ENCODE measurements at regions not wholly inside any gene's neighbourhood (a gene's known extent, or its start where the extent isn't known, plus 50 kb on each side); places are given as distances from the start of the nearest gene placed in this dataset.
"Not testable (repeated sequence)": the region's sequence is repeated elsewhere in the genome, so short reads cannot be mapped to it uniquely, and the experiment has no call there.

DNA sequence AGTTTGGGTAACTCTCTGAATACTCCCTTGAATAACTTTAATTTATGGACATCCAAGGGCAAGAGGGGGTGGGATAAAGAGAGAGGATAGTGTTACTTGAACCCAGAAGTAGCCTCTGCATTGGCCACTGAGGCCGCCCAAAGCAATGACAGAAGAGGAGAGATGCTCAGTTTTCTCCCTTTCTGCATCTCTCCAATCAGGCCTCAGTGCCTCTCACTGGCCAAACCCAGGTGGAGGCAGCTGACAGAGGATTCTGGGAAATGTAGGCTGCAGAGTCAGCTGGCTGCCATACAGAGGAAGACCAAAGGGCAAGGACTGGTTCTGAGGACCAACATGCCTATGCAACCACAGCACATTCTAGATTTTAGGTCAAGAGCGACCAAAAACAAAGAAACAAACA lies 719.4 kb downstream of the MAT2B start:
- no peak for DNase-seq

DNA sequence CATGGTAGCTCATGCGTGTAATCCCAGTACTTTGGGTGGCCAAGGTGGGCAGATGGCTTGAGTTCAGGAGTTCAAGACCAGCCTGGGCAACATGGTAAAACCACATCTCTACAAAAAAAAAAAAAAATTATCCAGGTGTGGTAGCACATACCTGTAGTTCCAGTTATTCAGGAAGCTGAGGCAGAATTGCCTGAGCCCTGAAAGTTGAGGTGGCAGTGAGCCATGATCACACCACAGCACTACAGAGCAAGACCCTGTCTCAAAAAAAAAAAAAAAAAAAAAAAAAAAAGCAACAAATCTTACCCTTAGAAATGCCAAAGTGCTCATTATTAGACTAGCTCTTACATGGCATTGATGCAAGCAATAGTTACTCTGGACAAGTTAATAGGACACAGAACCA lies 724.9 kb downstream of the MAT2B start:
- no peak for DNase-seq

DNA sequence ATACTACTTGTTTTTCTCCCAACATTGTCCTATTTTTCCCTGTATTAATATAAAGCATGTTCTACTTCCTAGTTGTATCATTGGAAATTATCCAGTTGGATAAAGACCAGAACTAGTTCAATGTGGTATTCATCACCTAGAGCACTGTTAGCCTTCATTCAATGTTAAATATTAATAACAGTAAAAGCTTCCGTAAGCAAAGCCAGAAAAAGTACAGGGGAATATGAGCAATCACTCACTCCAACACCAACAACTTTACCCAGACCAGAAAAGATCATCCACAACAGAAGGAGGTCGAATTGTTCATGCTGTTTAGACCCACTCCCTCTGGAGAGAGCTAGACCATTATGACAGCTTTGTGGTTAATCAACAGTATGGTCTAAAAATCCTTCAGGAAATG lies 728.4 kb downstream of the MAT2B start:
- DNase-seq, result no peak

DNA sequence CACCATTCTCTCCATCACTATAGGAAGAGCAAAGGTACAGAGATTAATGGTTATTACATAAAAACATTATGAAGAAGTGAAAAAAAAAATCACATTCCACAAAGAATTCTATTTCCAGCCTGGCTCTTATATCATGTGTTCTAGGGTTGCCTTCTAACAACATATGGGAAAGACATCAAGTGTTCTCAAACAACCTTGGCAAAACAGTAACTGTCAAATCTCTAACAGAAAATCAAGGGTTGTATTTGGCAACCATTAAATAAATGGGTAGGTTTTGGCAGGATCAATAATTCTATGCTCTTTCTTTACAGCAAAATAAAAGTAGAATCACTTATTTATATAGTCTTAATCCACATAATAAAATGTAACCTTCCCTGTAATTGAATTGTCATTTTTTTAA lies 728.9 kb downstream of the MAT2B start:
- no peak for DNase-seq

DNA sequence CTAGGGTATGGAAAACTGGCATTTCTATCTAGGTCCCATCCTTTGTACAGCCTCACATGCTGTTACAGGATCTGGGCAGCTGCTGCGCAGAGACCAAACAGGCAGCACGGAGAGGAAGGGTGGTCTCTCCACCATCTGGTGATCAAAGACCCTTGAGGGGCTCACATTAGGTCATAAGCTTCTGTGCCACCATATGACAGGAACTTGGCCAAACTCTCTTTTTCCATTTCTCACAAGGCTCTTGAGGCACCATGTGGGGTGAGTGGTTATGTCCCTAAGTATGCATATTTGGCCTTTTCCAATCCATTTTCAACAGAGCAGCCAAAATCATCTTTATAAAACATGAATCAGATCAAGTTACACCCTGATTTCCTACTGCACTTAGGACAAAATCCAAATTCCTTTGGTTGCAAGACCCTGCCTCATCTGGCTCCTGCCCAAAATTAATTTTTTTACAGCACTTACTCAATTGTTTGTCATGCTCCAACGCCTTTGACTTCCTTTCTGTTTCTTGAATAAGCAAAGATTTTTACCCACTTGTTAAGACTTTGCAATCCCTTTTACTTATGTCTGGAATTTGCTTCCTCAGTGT lies 730.0 kb downstream of the MAT2B start:
- DNase-seq, result no peak

DNA sequence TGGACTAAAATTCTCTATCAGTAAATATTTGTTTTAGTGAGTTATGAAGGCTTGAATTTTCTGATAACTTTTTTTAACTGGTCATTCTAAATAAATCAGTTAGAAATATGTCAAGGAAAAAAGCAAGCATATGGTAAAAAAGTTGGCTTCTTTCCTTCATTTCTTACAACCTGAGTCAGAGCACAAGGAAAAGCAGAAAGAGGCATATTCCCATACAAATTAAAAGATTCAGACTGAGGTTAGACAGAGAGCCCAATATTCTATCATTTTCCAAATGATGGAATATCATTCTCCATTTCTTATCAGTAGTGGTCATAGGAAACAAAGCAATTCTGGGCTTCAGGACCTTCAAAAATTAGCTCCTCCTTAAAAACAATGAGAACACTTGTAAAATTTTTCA lies 732.1 kb downstream of the MAT2B start:
- no peak for DNase-seq

DNA sequence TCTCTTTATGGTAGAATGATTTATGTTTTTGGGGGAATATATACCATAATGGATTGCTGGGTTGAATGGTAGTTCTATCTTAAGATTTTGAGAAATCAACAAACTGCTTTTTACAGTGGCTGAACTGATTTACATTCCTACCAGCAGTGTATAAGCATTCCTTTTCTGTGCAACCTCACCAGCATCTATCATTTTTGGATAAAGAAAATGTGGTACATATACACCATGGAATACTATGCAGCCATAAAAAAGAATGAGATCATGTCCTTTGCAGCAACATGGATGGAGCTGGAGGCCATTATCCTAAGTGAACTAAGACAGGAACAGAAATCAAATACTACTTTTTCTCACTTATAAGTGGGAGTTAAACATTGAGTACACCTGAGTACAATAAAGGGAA lies 746.4 kb downstream of the MAT2B start:
- not testable (repeated sequence) for DNase-seq

DNA sequence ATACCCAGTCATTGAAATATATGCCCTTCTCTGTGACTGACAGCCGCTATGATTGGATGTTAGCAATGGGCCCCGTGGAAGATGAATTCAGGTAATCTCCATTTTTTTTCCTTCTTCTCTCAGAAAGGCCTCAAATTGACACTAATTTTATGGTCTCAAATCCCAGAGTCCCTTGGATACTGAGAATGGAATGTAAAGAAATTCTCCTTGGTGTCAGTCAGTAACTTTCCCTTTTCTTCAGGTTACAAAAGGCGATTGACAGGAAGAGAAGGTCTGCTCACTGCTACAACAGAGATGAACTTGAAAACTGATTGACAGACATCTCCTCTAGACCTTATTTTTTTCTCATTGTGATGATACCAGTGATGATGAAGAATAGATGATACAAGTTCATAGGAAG lies 748.3 kb downstream of the MAT2B start:
- DNase-seq, result no peak

DNA sequence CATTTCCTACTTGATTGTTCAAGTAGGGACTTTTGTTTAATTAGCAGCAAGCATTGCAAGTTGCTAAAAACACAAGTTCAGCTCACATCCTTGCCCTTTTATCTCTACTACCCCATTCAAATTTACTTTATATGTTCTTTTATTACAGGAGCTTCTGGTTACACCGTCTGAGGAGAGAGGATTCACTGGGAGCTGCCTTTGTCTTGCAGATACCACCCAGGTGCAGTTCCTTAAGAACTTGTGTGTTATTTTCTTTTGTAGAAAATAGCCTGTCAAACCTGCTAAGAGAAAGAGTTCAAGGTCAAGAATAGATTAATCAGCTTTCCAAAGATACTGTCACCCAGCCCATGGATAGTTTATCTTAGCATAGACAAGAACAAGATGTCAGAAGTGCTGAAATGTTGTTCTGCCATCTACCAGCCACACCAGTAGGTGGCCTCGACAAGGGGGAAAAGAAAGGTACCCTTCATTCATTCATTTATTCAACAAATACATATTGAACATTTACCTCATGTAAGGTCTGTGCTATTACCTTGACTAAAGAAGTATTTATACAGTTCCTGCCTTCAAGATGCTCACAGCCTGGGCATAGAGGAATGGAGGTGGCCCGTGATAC lies 750.3 kb downstream of the MAT2B start:
- no peak for DNase-seq

DNA sequence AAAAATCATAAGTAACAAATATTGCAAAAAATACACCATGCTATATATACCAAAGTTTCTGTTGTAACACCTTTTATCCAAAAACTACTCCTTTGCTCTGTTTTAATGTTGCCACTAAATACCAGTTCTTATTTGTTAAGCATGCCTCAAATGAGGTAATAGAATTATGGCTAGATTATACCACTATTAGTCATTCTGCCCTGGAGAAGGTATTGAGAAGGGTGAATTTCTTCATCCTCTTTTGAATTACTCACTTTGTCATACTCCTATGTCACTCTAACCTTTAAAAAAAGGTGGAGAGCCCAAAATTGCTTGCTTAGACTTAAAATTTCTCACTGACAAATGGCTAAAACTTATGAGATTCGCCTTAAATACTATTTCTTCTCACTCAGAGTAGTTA lies 750.9 kb downstream of the MAT2B start:
- DNase-seq, result no peak

DNA sequence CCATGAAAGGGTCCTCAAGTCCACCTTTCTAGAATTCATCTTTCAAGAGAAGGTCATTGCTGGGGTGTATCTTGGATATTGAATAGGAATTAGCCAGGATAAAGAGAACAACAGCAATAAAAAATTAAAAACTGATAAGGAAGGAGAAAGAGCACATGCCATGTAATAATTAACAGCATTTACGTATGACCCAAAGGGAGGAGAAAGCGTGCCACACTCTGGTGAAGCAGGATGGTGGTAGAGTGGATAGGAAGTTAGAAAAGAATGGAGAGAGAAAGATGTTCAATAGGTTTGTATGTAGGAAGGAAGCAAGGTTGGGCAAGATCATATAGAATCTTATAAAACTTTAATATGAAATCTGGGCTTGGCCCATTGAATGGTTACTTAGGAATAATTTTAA lies 751.5 kb downstream of the MAT2B start:
- DNase-seq, result no peak

DNA sequence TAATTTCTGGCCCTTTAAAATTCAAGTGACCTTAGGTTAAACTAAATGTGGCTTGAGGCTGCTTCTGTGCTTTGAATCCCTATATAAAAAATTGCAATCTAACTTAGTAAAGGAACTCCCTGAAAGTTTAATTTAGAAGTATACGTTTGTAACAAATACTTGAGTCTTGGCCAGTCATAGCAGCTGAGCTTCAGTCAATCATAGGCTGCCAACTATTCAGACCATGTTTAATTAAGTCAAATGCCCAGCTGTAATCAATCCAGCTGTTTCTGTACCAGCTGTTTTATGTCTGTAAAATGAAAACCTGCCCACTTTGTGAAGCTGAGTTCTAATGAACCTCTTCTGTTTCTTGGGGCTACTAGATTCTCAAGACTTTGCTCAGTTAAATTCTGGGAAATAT lies 760.1 kb downstream of the MAT2B start:
- no peak for DNase-seq

DNA sequence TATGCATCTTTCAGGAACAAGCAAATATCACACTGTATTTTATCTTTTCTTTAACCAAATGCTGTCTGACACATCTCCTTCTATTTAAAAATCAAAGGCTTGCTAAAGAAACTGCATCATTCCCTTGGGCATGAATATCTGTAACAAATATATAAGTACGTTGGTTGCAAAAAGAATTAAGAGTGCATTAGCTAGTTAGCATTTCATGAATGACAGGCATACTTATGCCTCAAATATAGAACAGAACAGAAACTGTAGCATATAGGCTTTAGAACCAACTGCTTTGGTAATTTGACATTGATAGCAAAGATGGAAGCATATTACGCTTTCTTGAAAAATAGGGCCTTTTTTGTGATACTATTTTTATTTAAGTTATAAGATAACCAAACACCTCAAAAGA lies 761.2 kb downstream of the MAT2B start:
- no peak for DNase-seq

DNA sequence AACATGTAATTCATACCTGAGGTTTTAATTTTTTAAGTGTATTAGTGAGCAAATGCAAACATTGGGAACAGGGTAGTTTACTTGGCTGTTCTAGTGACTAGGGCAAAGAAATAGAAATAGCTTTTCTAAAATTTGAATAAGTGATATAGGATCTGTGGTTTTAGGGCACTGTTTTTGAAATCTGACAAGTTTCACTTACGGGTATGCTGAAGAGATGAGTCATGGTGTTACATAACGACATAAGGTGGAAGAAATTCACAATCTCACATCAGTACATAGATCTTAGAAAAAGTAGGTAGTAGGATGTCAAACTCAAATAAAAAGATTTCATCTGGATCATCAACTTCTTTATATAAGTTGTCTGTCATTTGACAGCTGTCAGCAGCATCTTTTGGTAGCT lies 772.3 kb downstream of the MAT2B start:
- DNase-seq, result no peak

DNA sequence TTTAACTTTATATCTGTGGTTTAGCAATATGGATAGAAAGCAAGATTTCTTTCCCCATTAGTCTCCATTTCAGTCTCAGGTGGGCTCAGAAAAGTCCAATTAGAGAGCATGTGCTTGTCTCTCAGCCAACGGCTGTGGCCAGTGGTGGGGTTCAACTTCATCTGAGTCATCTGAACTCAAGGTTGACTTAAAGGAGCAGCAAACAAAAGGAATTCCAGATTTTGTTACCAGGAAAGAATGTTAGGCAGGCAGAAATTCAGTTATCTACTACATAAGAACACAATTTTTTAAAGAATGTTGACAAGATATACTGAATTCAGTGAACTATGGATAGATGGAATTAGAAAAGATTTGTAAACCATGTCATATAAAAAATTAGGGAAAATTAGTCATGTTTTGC lies 784.1 kb downstream of the MAT2B start:
- no peak for DNase-seq

DNA sequence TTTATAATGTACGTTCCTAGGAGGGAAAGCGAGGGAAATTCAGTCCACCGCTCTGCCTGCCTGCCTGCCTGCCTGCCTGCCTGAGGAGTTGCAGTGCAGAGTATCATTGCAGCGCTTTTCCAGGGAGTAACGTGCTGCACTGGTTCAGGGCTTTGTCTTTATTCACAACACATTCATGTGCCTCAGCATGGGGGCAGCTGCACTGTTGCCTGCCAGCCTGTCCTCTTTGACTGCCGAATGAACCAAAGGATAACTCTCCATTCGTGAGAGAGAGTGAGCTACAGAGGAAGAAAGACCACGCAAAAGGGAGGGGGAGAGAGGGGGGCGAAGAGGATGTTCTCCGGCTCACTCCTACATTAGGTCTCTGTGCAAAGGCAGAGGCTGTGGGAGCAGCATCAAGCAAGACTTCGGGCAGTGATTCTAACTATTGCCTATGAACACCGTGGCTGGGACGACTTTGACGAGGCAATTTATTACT lies 791.2 kb downstream of the MAT2B start:
- no peak for DNase-seq

DNA sequence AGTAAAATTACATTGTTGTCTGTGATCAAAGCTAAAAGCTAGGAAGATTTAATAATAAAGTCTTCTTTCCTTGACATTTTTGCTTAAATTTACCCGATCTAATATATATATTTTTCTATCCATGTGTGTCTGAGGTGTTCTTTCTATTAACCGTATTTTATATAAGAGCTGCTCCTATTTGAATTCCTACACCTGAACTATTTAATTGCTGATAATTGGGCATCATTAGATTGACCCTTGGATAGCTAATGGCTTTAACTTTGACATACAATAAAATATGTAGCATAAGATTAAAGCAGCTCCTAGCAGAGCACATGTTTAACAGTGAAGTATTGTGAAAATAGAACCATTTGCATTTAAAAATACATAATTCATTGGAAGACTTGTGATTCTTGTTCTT lies 792.7 kb downstream of the MAT2B start:
- DNase-seq, result no peak

DNA sequence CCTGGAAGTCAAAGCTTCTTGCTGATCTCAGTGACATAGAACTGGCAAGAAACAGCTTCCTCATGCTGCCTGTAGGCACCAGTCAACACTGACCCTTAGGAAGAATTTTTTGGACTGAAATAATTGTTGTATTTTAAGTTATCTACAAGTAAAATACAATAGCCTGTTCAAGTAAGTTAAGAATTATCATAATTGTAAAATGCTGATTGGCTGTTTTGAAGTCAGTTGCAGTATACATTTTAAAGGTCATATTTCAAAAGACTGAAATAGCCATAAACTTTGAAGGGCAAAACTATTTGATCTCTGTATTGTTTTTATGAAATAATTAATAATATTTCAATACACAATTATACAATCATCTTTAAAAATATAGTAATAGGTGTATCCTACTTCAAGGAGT lies 794.9 kb downstream of the MAT2B start:
- no peak for DNase-seq

DNA sequence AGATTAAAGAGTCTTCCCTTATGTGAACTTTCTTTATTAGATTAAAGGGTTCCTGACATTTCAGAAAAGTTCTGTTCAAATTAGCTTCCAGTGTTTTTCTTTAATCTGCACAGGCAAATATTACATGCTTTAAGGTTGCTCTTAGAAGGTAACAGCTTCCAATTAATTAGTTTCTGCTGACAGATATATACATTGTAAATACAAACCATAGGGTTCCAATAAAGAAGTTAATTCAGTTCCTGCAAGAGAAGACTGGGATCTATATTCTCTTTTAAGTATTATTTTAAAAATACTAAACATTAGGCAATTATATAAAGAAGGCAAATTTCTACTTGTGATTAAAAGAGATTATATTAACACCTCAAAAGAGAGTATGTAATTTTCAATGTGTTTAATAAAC lies 795.7 kb downstream of the MAT2B start:
- no peak for DNase-seq

DNA sequence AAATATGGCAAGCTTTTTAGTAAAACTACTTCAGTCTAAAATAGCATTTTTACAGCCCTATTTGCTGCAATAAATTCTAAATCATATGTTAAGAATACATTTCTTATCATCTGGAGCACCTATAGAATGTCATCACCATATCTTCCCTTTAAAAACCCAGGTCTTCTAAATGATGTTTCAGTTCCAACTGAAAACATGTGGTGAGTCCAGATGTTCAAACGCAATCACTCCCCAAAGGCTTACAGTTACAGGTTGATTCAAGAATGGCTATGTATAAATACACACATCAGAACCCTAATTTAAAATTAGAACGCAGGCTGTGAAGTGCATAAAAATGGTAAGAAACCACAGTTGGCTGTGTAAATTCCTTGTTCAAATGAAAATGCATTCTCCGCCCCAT lies 796.3 kb downstream of the MAT2B start:
- DNase-seq, result no peak

DNA sequence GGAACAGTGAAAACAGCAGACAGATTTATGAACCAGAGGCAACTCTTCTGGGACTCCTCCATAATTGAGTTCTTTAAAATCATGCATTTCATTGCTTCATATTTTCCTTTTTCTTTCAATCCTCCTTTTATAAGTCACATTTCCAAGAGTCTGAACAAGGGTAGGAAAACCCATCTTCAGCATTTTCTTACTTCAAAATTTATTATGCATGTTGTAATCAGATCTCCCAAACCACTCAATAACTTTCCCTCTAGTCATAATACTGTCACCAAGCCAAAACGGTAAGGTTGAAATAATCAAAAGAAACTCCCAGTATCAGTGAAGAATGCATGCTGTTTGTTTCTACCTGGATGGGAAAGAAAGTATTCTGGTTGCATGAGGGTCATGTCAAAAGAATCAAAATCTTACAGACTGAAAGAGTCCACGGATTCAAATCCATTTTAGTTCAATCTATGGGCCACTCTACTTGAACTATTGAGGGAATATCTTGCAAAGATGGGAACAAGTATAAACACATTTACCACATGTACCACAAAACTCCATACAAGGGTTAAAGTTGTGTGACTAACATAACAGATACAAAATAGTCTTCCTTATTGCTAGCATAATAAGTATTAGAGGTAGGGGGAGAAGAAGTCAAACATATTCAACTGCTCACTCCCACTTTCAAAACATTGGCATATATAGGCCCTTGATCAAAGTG lies 797.3 kb downstream of the MAT2B start:
- no peak for DNase-seq

DNA sequence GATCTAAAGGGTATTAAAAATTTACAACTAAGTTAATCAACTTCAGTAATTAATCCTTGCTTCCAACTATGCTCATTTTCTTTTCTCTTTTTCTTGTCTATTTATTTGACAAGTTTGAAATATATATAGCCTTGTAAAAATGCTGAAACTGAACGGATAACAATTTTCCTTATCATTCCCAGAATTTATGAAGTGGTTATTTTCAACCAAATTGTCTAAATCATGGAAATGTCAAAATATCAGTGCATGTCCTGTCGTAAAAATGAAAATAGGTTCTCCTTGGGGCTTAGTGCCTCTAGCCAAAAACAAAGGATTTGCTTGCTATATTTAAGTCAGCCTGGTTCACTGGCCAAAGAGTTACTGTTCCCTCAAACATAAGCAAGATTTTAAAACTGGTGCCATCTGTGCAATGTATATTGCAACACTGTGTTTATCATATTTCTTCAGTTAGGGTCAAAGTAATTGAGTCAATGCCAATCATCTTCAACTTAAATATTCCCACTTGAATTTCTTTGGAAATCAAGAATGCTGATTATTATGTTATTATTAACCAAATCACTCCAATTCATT lies 798.3 kb downstream of the MAT2B start:
- DNase-seq, result no peak

DNA sequence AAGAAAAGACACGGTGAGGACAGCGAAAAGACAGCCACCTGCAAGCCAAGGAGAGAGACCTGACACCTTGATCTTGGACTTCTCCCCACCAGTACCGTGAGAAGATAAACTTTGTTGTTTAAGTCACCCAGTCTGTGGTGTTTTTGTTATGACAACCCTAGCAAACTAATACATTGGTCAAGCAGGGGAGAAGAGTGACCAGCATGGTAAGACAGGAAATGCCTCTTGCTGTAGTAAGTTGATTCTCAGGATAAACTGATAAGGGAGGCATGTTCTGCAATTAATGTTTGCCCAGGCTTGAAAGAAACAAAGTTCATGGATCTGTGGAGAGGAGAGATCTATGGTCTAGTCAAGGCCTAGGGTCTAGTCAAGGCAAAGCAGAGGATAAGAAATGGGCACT lies 801.2 kb downstream of the MAT2B start:
- no peak for DNase-seq

DNA sequence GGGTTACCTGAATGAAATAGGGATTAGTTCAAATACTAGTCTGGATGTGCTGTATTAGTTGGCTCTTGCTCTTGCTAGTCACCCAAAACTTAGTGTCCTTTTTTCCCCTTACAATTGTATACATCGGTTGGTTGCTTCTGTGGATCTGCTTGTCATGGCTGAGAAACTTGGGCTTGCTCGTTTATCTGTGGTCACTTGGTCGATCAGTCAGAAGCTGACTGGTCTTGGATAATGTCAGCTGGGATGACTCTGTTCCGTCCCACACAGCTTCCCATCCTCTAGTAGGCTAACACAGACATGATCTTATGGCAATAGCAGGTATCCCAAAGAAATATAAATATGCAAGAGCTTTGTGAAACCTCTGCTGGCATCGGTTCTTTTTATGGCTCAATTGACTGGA lies 807.4 kb downstream of the MAT2B start:
- DNase-seq, result no peak
